Activated CD8-positive, alpha-beta memory T cell treated with anti-CD3 and anti-CD28 coated beads, Interleukin-2, amount 10 ng/mL, durations not matched to agents 7 days and 5 days (primary cell): ENCODE measurements at regions not wholly inside any gene's neighbourhood (a gene's known extent, or its start where the extent isn't known, plus 50 kb on each side); places are given as distances from the start of the nearest gene placed in this dataset.

Experiments used
- ATAC-seq: fragments of 150-1000 bp; cut with Tn5 transposase; one replicate; pipeline ENCODE4 v1.10.0; 2021; ENCODE audit warnings: moderate library complexity
- CTCF ChIA-PET: fragments of 350-600 bp; sonication (Branson Sonifier 250); formaldehyde crosslinking; loops from one replicate; lab custom pipeline; 2021; ENCODE audit warnings: antibody characterized with exemption; lab: Charles Lee
- DNase-seq: peaks from one replicate; pipeline ENCODE4 v3.0.0-alpha.2; 2020
- H3K27ac Mint-ChIP-seq: one replicate; pipeline ENCODE4 v1.8.0; 2021; ENCODE audit warnings: mild to moderate bottlenecking, mixed read lengths
- H3K27me3 Mint-ChIP-seq: one replicate; pipeline ENCODE4 v1.8.0; 2021; ENCODE audit warnings: mixed read lengths
- H3K36me3 Mint-ChIP-seq: one replicate; pipeline ENCODE4 v1.8.0; 2021; ENCODE audit warnings: mild to moderate bottlenecking, mixed read lengths
- H3K4me1 Mint-ChIP-seq: one replicate; pipeline ENCODE4 v1.8.0; 2021; ENCODE audit warnings: mixed read lengths
- H3K4me3 Mint-ChIP-seq: one replicate; pipeline ENCODE4 v1.8.0; 2021; ENCODE audit warnings: mild to moderate bottlenecking, moderate library complexity, mixed read lengths
- H3K9me3 Mint-ChIP-seq: one replicate; pipeline ENCODE4 v1.8.0; 2022; ENCODE audit warnings: low read depth, mixed read lengths

GRCh38 chr2:43050866-43051265, 175.5 kb downstream of the ZFP36L2 start:
- no peaks in the 10 kb centered on the region for H3K9me3 Mint-ChIP-seq
- CTCF ChIA-PET, result no interaction called here
- H3K36me3 Mint-ChIP-seq, result no peaks in the 10 kb centered on the region
- no peak overlapping the region for H3K27ac Mint-ChIP-seq
- no peak overlapping the region for H3K4me3 Mint-ChIP-seq
- peaks cover 52% of the 10 kb centered on the region for H3K4me1 Mint-ChIP-seq
- DNase-seq, result no peak
- ATAC-seq, result no peak
- peaks cover 55% of the 10 kb centered on the region for H3K27me3 Mint-ChIP-seq

GRCh38 chr2:43049836-43050801, 176.3 kb downstream of the ZFP36L2 start:
- Mint-ChIP-seq H3K27ac (peak overlapping the region; percentile 47), H3K4me1 (peaks cover 52% of the 10 kb centered on the region), H3K27me3 (peaks cover 49% of the 10 kb centered on the region), H3K9me3 (no peaks in the 10 kb centered on the region), H3K4me3 (no peak overlapping the region), H3K36me3 (no peaks in the 10 kb centered on the region)
- CTCF ChIA-PET, result no interaction called here
- DNase-seq, result no peak
- no peak for ATAC-seq

GRCh38 chr2:43047187-43047780, 179.1 kb downstream of the ZFP36L2 start:
- Mint-ChIP-seq H3K4me1 (peaks cover 49% of the 10 kb centered on the region), H3K36me3 (no peaks in the 10 kb centered on the region), H3K9me3 (no peaks in the 10 kb centered on the region), H3K27me3 (peaks cover 27% of the 10 kb centered on the region), H3K27ac (no peak overlapping the region), H3K4me3 (no peak overlapping the region)
- peak; percentile 55 for DNase-seq
- CTCF ChIA-PET, result interaction anchor here (0.9 to 1.2 kb wide), 2 partner anchors 12 to 127 kb away, joined by 4 read pairs; no protein-coding TSS in a partner anchor
- ATAC-seq, result peak; percentile 59

- Mint-ChIP-seq H3K4me1 (peaks cover 38% of the 10 kb centered on the region), H3K27ac (no peak overlapping the region), H3K36me3 (no peaks in the 10 kb centered on the region), H3K9me3 (no peaks in the 10 kb centered on the region), H3K4me3 (no peak overlapping the region), H3K27me3 (peaks cover 21% of the 10 kb centered on the region)
- ATAC-seq, result no peak
- CTCF ChIA-PET, result interaction anchor here (0.6 to 1.5 kb wide), 6 partner anchors 14 to 521 kb away, joined by 3 to 4 read pairs (median 3); no protein-coding TSS in a partner anchor
- no peak for DNase-seq
Measured at GRCh38 chr2:43045866-43046265, 180.5 kb downstream of the ZFP36L2 start.

- ATAC-seq, result no peak
- Mint-ChIP-seq H3K9me3 (no peaks in the 10 kb centered on the region), H3K27me3 (peaks cover 20% of the 10 kb centered on the region), H3K36me3 (no peaks in the 10 kb centered on the region), H3K27ac (no peak overlapping the region), H3K4me1 (peaks cover 28% of the 10 kb centered on the region), H3K4me3 (no peak overlapping the region)
- DNase-seq, result no peak
- CTCF ChIA-PET, result interaction anchor here (1.2 to 1.5 kb wide), 2 partner anchors 185 kb away, joined by 3 to 4 read pairs; no protein-coding TSS in a partner anchor
Measured at GRCh38 chr2:43044093-43044681, 182.2 kb downstream of the ZFP36L2 start.

- Mint-ChIP-seq H3K27ac (no peak overlapping the region), H3K4me3 (no peak overlapping the region), H3K4me1 (peaks cover 23% of the 10 kb centered on the region), H3K36me3 (no peaks in the 10 kb centered on the region), H3K9me3 (no peaks in the 10 kb centered on the region), H3K27me3 (peaks cover 18% of the 10 kb centered on the region)
- ATAC-seq, result no peak
- no peak for DNase-seq
- CTCF ChIA-PET, result interaction anchor here (1.2 kb wide), 1 partner anchor 184 kb away, joined by 3 read pairs; no protein-coding TSS in a partner anchor
Measured at GRCh38 chr2:43043553-43043870, 182.9 kb downstream of the ZFP36L2 start.

- ATAC-seq (no peak), DNase-seq (no peak)
- Mint-ChIP-seq H3K4me3 (no peak overlapping the region), H3K9me3 (no peaks in the 10 kb centered on the region), H3K27me3 (peaks cover 13% of the 10 kb centered on the region), H3K36me3 (no peaks in the 10 kb centered on the region), H3K27ac (no peak overlapping the region), H3K4me1 (peaks cover 14% of the 10 kb centered on the region)
- CTCF ChIA-PET, result no interaction called here
Measured at GRCh38 chr2:43041661-43042360, 184.6 kb downstream of the ZFP36L2 start.

- Mint-ChIP-seq H3K36me3 (no peaks in the 10 kb centered on the region), H3K4me1 (peaks cover 8% of the 10 kb centered on the region), H3K9me3 (no peaks in the 10 kb centered on the region), H3K27ac (no peak overlapping the region), H3K27me3 (peaks cover 13% of the 10 kb centered on the region), H3K4me3 (no peak overlapping the region)
- CTCF ChIA-PET, result no interaction called here
- no peak for DNase-seq
- ATAC-seq, result no peak
Measured at GRCh38 chr2:43041173-43041591, 185.2 kb downstream of the ZFP36L2 start.

- H3K27ac Mint-ChIP-seq, result no peak overlapping the region
- peaks cover 13% of the 10 kb centered on the region for H3K27me3 Mint-ChIP-seq
- CTCF ChIA-PET, result no interaction called here
- H3K4me3 Mint-ChIP-seq, result no peak overlapping the region
- H3K9me3 Mint-ChIP-seq, result no peaks in the 10 kb centered on the region
- no peaks in the 10 kb centered on the region for H3K36me3 Mint-ChIP-seq
- H3K4me1 Mint-ChIP-seq, result peaks cover 4% of the 10 kb centered on the region
- ATAC-seq, result no peak
- DNase-seq, result no peak
Measured at GRCh38 chr2:43040084-43040854, 186.1 kb downstream of the ZFP36L2 start.

GRCh38 chr2:43039376-43040080, 186.9 kb downstream of the ZFP36L2 start:
- no peaks in the 10 kb centered on the region for H3K36me3 Mint-ChIP-seq
- no peak overlapping the region for H3K27ac Mint-ChIP-seq
- CTCF ChIA-PET, result no interaction called here
- no peak for DNase-seq
- no peak for ATAC-seq
- peaks cover 4% of the 10 kb centered on the region for H3K4me1 Mint-ChIP-seq
- no peak overlapping the region for H3K4me3 Mint-ChIP-seq
- peaks cover 13% of the 10 kb centered on the region for H3K27me3 Mint-ChIP-seq
- H3K9me3 Mint-ChIP-seq, result no peaks in the 10 kb centered on the region

- no peak for ATAC-seq
- CTCF ChIA-PET, result no interaction called here
Measured at GRCh38 chr2:43038696-43039094, 187.7 kb downstream of the ZFP36L2 start.

GRCh38 chr2:43038034-43038695, 188.2 kb downstream of the ZFP36L2 start:
- Mint-ChIP-seq H3K4me3 (no peak overlapping the region), H3K27ac (no peak overlapping the region), H3K4me1 (peaks cover 4% of the 10 kb centered on the region), H3K9me3 (no peaks in the 10 kb centered on the region), H3K27me3 (peaks cover 13% of the 10 kb centered on the region), H3K36me3 (no peaks in the 10 kb centered on the region)
- CTCF ChIA-PET, result no interaction called here
- DNase-seq, result no peak
- ATAC-seq, result no peak

More at GRCh38 chr2:43038696-43039094, 187.7 kb downstream of the ZFP36L2 start:
- no peaks in the 10 kb centered on the region for H3K9me3 Mint-ChIP-seq
- no peak overlapping the region for H3K27ac Mint-ChIP-seq
- H3K4me3 Mint-ChIP-seq, result no peak overlapping the region
- no peaks in the 10 kb centered on the region for H3K36me3 Mint-ChIP-seq
- H3K4me1 Mint-ChIP-seq, result peaks cover 4% of the 10 kb centered on the region
- H3K27me3 Mint-ChIP-seq, result peaks cover 13% of the 10 kb centered on the region
- DNase-seq, result no peak
